GM11168 (cell line): ENCODE measurements at regions not wholly inside any gene's neighbourhood (a gene's known extent, or its start where the extent isn't known, plus 50 kb on each side); places are given as distances from the start of the nearest gene placed in this dataset.
"Not testable (repeated sequence)": the region's sequence is repeated elsewhere in the genome, so short reads cannot be mapped to it uniquely, and the experiment has no call there.

ENCODE experiments used
- in situ Hi-C: fragments of 300-500 bp; cut with MboI; formaldehyde crosslinking; loops from one replicate; pipeline ENCODE4 v1.12.0; 2022; ENCODE audit warnings: low sequenced_read_pairs; ENCODE audit not compliant: unreplicated experiment

GRCh38 chr7:70895337-70896200, 236.4 kb upstream of the GALNT17 start:
- in situ Hi-C loops = not testable (repeated sequence)

- in situ Hi-C loops = no loop called here
These were observed 224.4 kb upstream of the GALNT17 start for GRCh38 chr7:70907259-70908247.

GRCh38 chr7:70913924-70914323, 218.0 kb upstream of the GALNT17 start:
- in situ Hi-C loops = no loop called here

GRCh38 chr7:70915067-70915466, 216.9 kb upstream of the GALNT17 start:
- in situ Hi-C loops = no loop called here

- in situ Hi-C loops = no loop called here
These were observed 212.4 kb upstream of the GALNT17 start for GRCh38 chr7:70919481-70920073.

- in situ Hi-C loops = no loop called here
These were observed 211.1 kb upstream of the GALNT17 start for GRCh38 chr7:70920876-70921275.

- in situ Hi-C loops = no loop called here
These were observed 208.6 kb upstream of the GALNT17 start for GRCh38 chr7:70923181-70923845.

GRCh38 chr7:70925411-70926115, 206.4 kb upstream of the GALNT17 start:
- in situ Hi-C loops = no loop called here

GRCh38 chr7:70926666-70927065, 205.3 kb upstream of the GALNT17 start:
- in situ Hi-C loops = no loop called here

GRCh38 chr7:70935311-70935710, 196.6 kb upstream of the GALNT17 start:
- in situ Hi-C loops = no loop called here

GRCh38 chr7:70935854-70936253, 196.1 kb upstream of the GALNT17 start:
- in situ Hi-C loops = no loop called here

GRCh38 chr7:70937424-70937823, 194.5 kb upstream of the GALNT17 start:
- in situ Hi-C loops = no loop called here

- in situ Hi-C loops = no loop called here
These were observed 191.3 kb upstream of the GALNT17 start for GRCh38 chr7:70940597-70940996.

GRCh38 chr7:70942791-70943190, 189.2 kb upstream of the GALNT17 start:
- in situ Hi-C loops = no loop called here

GRCh38 chr7:70944516-70944915, 187.4 kb upstream of the GALNT17 start:
- in situ Hi-C loops = no loop called here

- in situ Hi-C loops = no loop called here
These were observed 184.8 kb upstream of the GALNT17 start for GRCh38 chr7:70947181-70947580.

GRCh38 chr7:70949862-70950261, 182.1 kb upstream of the GALNT17 start:
- in situ Hi-C loops = no loop called here

- in situ Hi-C loops = no loop called here
These were observed 180.5 kb upstream of the GALNT17 start for GRCh38 chr7:70951271-70951962.

- in situ Hi-C loops = no loop called here
These were observed 179.6 kb upstream of the GALNT17 start for GRCh38 chr7:70952311-70952710.
